GM06990 (cell line): ENCODE measurements at regions not wholly inside any gene's neighbourhood (a gene's known extent, or its start where the extent isn't known, plus 50 kb on each side); places are given as distances from the start of the nearest gene placed in this dataset.

Experiments
- DNase-seq: peaks from one replicate; pipeline ENCODE4 v3.0.0-alpha.2; 2011; ENCODE audit not compliant: insufficient read length; ENCODE audit errors: extremely low read depth
- H3K27me3 ChIP-seq: replicated peaks from 2 replicates; pipeline ENCODE4 v1.6.0; 2011; ENCODE audit warnings: low read length; ENCODE audit not compliant: control insufficient read depth, insufficient read depth
- H3K36me3 ChIP-seq: 2 replicates; pipeline ENCODE4 v1.5.1; 2011; ENCODE audit warnings: low read length; ENCODE audit not compliant: control insufficient read depth, insufficient read depth
- H3K4me3 ChIP-seq: replicated peaks from 2 replicates; pipeline ENCODE4 v1.5.1; 2011; ENCODE audit warnings: low read depth, mild to moderate bottlenecking, control low read depth, low read length
- TF ChIP-seq, protein P1 (sequence below): IDR thresholded peaks from 2 replicates; pipeline ENCODE4 v1.5.1; 2011; ENCODE audit warnings: low read length, control low read depth, mild to moderate bottlenecking, inconsistent platforms; ENCODE audit not compliant: insufficient read depth, poor library complexity, severe bottlenecking

DNA sequence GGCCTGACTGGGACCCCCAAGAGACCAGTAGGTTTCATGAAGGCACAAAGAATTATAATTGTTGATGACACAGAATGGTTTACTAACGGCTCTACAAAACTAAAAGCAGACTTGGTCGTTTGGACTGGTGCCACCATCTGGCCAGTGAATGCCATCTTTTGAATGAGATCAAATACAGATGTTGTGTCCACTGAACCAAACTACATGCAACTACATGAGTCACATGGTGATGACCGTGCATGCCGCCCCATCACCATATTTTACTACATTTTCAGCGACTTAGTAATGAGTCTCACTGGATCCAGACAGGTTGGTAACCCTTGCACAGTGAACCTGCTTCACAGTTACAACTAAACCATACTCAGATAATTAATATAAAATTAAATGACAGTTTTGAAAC is 803.3 kb downstream of the DIPK2A start:
- no peak for DNase-seq
- no peak overlapping the region for H3K4me3 ChIP-seq
- no peaks in the 10 kb centered on the region for H3K36me3 ChIP-seq
- no peaks in the 10 kb centered on the region for H3K27me3 ChIP-seq
- TF ChIP-seq, protein P1, sequence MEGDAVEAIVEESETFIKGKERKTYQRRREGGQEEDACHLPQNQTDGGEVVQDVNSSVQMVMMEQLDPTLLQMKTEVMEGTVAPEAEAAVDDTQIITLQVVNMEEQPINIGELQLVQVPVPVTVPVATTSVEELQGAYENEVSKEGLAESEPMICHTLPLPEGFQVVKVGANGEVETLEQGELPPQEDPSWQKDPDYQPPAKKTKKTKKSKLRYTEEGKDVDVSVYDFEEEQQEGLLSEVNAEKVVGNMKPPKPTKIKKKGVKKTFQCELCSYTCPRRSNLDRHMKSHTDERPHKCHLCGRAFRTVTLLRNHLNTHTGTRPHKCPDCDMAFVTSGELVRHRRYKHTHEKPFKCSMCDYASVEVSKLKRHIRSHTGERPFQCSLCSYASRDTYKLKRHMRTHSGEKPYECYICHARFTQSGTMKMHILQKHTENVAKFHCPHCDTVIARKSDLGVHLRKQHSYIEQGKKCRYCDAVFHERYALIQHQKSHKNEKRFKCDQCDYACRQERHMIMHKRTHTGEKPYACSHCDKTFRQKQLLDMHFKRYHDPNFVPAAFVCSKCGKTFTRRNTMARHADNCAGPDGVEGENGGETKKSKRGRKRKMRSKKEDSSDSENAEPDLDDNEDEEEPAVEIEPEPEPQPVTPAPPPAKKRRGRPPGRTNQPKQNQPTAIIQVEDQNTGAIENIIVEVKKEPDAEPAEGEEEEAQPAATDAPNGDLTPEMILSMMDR, result peak; percentile 16

DNA sequence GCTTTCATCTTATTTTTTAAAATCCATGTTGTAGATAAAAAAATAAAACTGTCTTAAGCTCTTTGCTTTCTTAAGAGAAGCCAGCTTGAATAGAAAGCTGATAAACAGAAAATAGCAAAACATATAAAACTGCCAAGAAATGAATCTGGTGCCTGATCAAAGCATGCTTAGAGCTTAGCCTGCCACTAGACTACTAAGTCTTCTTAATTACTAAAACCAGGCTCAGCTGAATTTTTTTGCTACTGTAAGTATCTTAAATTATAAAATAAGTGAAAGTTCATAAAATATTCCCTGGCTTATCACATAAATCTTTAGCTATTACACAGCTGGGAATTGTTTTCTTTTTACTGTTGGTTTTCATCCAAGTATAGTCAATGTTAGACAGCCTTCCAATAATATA is 803.9 kb downstream of the DIPK2A start:
- Histone ChIP-seq H3K36me3 (no peaks in the 10 kb centered on the region), H3K27me3 (no peaks in the 10 kb centered on the region)

DNA sequence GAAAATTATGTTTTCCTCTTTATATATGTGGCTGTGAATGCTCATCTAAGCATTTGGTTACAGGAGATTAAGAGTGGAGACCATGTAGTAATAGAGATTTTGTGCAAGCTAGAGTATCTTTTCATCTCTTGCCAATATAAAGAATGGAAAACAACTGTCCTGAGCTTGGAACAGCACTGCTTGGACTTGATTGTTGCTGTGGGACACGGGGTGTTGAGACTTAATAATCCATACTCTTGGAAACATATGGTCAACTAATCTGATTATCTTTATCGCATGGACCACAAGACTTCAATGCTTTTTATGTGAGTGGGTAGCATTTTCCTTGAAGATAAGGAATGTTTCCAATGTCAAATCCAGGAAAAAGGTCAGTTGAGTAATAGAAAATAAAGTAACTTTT is 806.3 kb downstream of the DIPK2A start:
- Histone ChIP-seq H3K4me3 (no peak overlapping the region), H3K27me3 (no peaks in the 10 kb centered on the region), H3K36me3 (no peaks in the 10 kb centered on the region)
- TF ChIP-seq, protein P1, result no peak
- DNase-seq, result no peak

More for the DNA sequence above, 803.9 kb downstream of the DIPK2A start:
- DNase-seq, result no peak
- no peak overlapping the region for H3K4me3 ChIP-seq
- TF ChIP-seq, protein P1, result no peak

DNA sequence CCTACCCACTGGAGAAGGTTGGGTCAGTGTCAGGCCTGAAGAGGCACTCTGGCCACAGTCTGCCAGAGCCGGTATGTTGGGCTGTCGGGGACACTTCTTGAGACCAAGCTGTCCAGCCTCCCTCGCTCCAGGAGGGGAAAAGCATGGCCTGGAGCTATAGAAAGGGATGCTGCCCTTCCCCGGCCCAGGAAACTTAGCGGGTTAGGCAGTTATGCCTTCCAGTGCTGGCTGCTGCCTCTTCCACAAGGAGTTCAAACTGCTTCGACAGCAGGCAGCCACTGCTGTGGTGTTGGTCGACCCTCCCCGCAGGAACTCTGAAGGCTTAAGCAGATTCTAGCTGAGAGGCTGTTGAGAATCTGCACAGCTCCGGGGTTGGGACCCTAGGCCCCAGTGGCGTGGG is 819.4 kb downstream of the DIPK2A start:
- Histone ChIP-seq H3K4me3 (no peak overlapping the region), H3K27me3 (no peaks in the 10 kb centered on the region), H3K36me3 (no peaks in the 10 kb centered on the region)
- TF ChIP-seq, protein P1, result no peak
- no peak for DNase-seq

DNA sequence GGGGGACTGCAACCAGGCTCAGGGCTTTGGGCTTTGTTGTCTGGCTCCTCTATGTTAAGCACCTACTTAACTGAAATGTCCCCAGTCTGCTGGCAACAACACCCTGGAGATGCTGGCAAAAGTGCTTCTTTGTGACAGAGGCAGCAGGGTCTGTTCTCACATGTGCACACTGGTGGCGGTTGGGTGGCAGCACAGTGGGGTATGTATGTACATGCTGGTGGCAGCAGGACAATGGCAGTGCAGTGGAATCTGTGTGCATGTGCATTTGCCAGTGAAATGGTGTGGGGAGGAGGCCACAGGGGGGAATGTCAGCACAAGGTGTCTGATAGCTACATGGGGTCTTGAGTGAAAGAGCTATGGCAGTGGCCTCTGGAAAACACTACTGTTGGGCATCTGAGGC is 830.3 kb downstream of the DIPK2A start:
- Histone ChIP-seq H3K27me3 (no peaks in the 10 kb centered on the region), H3K36me3 (no peaks in the 10 kb centered on the region)
- TF ChIP-seq, protein P1, result no peak

DNA sequence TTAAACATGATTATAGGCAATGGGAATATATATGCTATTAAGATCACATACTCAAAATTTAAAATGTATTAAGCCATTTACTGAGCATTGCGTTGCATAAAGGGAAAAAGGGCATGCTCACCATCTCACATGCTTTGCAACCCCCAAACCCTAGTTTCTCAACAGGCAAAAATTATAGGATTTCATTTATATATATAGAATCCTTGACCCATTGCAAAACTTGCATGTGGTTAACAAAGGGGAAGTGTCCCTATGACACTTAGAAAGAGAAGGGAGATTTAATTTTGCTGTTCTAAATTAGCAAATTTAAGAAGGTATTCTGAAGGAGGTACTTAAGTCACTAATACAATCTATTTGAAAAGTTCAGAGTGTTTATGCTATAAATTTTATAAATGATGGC is 837.8 kb downstream of the DIPK2A start:
- Histone ChIP-seq H3K36me3 (no peaks in the 10 kb centered on the region), H3K4me3 (no peak overlapping the region), H3K27me3 (no peaks in the 10 kb centered on the region)
- TF ChIP-seq, protein P1, result no peak
- no peak for DNase-seq

More for the DNA sequence above, 830.3 kb downstream of the DIPK2A start:
- DNase-seq, result no peak
- no peak overlapping the region for H3K4me3 ChIP-seq
